ENCODE measurements at regions not wholly inside any gene's neighbourhood (a gene's known extent, or its start where the extent isn't known, plus 50 kb on each side); places are given as distances from the start of the nearest gene placed in this dataset.

DNA sequence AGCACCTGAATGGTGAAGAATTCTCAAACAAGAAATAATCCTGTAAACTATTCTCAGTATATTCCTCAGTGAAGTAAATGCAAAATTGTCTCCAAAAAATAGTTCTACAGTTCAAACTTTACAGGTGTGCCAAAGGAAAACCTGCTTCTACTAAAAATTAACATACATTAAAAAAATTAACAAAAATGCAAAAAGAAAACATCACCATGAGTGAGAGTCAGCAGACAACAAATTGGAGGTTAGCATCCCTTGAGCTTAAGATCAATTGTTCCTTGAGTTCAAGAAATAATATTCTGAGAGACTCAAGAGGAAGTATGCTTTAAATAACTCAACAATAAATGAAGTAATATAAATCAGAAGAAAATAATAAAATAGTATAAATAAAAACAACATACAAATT, 278.4 kb upstream of the MME start:
- intact Hi-C loops (cut with DNase I), result no loop called here
- no peak overlapping the region for H3K4me3 ChIP-seq (replicated peaks in 1 of 3)
- no peaks in the 10 kb centered on the region for H3K36me3 ChIP-seq
- H3K27ac ChIP-seq, result no peak overlapping the region
- H3K27me3 ChIP-seq, result no peaks in the 10 kb centered on the region
- no peak for TF ChIP-seq POLR2A (IDR thresholded peaks at IDR 0.05)
- TF ChIP-seq, protein P1, sequence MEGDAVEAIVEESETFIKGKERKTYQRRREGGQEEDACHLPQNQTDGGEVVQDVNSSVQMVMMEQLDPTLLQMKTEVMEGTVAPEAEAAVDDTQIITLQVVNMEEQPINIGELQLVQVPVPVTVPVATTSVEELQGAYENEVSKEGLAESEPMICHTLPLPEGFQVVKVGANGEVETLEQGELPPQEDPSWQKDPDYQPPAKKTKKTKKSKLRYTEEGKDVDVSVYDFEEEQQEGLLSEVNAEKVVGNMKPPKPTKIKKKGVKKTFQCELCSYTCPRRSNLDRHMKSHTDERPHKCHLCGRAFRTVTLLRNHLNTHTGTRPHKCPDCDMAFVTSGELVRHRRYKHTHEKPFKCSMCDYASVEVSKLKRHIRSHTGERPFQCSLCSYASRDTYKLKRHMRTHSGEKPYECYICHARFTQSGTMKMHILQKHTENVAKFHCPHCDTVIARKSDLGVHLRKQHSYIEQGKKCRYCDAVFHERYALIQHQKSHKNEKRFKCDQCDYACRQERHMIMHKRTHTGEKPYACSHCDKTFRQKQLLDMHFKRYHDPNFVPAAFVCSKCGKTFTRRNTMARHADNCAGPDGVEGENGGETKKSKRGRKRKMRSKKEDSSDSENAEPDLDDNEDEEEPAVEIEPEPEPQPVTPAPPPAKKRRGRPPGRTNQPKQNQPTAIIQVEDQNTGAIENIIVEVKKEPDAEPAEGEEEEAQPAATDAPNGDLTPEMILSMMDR (IDR thresholded peaks at IDR 0.05), result no peak
- no peaks in the 10 kb centered on the region for H3K9me3 ChIP-seq
- DNase-seq, result no peak
- no peaks in the 10 kb centered on the region for H3K4me1 ChIP-seq

DNA sequence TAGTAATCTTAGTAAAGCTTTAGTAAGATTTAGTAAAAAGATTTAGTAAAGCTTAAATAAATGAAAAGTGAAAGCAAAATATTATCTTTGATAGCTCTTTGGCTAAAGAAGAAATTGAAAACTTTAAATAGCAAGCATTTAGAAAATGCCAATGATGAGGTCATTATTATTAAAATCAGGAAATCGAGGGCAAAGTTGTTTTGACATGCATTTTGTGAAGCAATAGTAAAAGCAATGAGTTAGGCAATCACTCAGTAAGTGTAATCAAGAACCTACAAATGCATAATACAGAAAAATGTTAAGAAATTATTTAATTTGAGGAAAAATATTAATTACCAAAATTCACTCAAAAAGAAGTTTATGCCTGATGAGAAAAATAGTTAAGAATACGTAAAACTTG, 280.3 kb upstream of the MME start:
- TF ChIP-seq POLR2A (IDR thresholded peaks at IDR 0.05), result no peak
- TF ChIP-seq, protein P1 (IDR thresholded peaks at IDR 0.05), result no peak
- 63 to 74% methylated on average over 2 of the region's 2 CpGs for WGBS, 2 donors
- H3K4me3 ChIP-seq (replicated peaks in 1 of 3), result no peak overlapping the region
- intact Hi-C loops (cut with DNase I), result no loop called here
- H3K9me3 ChIP-seq, result no peaks in the 10 kb centered on the region
- no peak overlapping the region for H3K27ac ChIP-seq
- no peaks in the 10 kb centered on the region for H3K36me3 ChIP-seq
- DNase-seq, result no peak
- H3K27me3 ChIP-seq, result no peaks in the 10 kb centered on the region
- H3K4me1 ChIP-seq, result no peaks in the 10 kb centered on the region

DNA sequence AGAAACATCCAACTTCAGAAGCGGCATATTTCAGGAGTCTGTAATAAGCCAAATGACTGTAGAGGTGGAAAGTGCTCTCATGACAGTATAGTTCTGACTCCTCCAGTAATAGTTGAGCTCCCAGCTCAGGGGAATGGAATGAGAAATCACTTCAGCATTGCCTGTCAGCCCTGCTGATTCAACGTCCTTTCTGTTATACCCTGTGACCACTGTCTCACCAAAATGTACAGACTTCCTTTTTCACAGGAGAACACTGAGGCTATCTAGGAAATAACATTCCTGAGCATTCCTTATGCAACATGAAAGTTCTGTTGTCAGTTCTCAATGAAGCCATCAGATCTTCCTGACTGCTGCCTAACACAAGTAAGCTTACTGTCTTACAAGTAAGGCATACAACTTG, 284.5 kb upstream of the MME start:
- 69 to 77% methylated on average over 2 of the region's 2 CpGs for WGBS, 2 donors
- Histone ChIP-seq H3K27me3 (no peaks in the 10 kb centered on the region), H3K36me3 (no peaks in the 10 kb centered on the region), H3K4me3 (replicated peaks in 1 of 3) (no peak overlapping the region), H3K4me1 (no peaks in the 10 kb centered on the region), H3K9me3 (no peaks in the 10 kb centered on the region), H3K27ac (no peak overlapping the region)
- intact Hi-C loops (cut with DNase I), result no loop called here
- TF ChIP-seq, protein P1 (IDR thresholded peaks at IDR 0.05), result no peak
- TF ChIP-seq POLR2A (IDR thresholded peaks at IDR 0.05), result no peak
- DNase-seq, result no peak

DNA sequence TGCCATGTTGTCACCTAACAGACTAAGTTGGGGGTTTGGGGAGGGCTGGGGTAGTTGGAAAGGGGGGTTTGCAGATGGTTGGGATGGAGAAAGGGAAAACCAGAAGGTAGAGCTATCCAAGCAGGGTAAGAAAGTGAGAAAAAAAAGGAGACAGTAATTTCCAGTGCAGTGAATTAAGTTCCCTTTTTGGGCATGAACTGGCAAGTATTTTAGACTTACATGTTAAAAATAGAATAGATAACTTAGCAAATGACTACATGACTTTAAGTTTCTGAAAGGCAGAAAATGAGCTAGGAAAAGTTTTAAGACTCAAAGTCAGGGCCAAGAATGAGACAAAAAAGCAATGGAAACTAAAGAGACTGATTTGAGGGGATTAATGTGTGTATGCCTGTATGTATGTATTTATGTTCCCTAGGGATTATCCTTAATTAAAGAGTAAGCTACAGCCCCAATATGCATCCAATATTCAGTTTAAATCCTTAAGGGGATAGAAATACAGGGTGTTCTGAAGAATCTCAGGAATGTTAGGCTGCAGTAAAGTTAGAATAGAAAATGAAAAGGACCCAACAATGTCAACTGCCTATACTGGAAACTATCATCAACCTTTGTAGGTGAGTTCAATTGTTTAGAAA, 285.2 kb upstream of the MME start:
- intact Hi-C loops (cut with DNase I), result no loop called here
- Histone ChIP-seq H3K4me3 (replicated peaks in 1 of 3) (no peak overlapping the region), H3K27ac (no peak overlapping the region), H3K9me3 (no peaks in the 10 kb centered on the region), H3K36me3 (no peaks in the 10 kb centered on the region), H3K27me3 (no peaks in the 10 kb centered on the region), H3K4me1 (no peaks in the 10 kb centered on the region)
- TF ChIP-seq, protein P1 (IDR thresholded peaks at IDR 0.05), result no peak
- TF ChIP-seq POLR2A (IDR thresholded peaks at IDR 0.05), result no peak
- no peak for DNase-seq

DNA sequence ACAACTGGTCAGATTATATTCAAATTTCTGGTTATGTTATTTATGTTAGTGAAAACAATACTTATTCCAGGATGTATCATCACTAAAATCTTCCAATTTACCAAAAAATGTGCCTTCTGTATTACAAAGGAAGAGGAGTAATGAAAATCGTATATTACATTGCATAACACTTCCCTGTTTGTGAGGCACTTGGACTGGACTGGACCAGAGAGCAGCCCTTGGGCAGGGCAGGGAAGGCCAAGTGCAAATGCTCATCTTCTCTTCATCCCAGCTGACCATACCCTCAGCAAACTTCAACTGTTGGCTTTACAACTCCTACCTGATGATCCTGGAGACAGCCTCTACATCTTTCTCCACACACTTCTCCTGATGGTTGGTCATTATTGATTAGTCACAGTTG, 285.7 kb upstream of the MME start:
- Histone ChIP-seq H3K4me1 (no peaks in the 10 kb centered on the region), H3K4me3 (replicated peaks in 1 of 3) (no peak overlapping the region), H3K9me3 (no peaks in the 10 kb centered on the region), H3K36me3 (no peaks in the 10 kb centered on the region), H3K27ac (no peak overlapping the region), H3K27me3 (no peaks in the 10 kb centered on the region)
- TF ChIP-seq, protein P1 (IDR thresholded peaks at IDR 0.05), result no peak
- no peak for TF ChIP-seq POLR2A (IDR thresholded peaks at IDR 0.05)
- 80 to 87% methylated on average over 1 of the region's 1 CpG for WGBS, 2 donors
- DNase-seq, result no peak
- intact Hi-C loops (cut with DNase I), result no loop called here

Data from thyroid gland (tissue), 4 donors.